GM12892 (cell line): ENCODE measurements at regions not wholly inside any gene's neighbourhood (a gene's known extent, or its start where the extent isn't known, plus 50 kb on each side); places are given as distances from the start of the nearest gene placed in this dataset.

Experiments used
- POLR2AphosphoS5 ChIP-seq: IDR thresholded peaks from 2 replicates; pipeline ENCODE4 v1.6.1; 2011; ENCODE audit warnings: low read depth, low read length, control low read depth
- TAF1 ChIP-seq: IDR thresholded peaks from 2 replicates; pipeline ENCODE4 v1.6.1; 2011; ENCODE audit warnings: low read depth, mild to moderate bottlenecking, control low read depth, low read length, borderline replicate concordance

DNA sequence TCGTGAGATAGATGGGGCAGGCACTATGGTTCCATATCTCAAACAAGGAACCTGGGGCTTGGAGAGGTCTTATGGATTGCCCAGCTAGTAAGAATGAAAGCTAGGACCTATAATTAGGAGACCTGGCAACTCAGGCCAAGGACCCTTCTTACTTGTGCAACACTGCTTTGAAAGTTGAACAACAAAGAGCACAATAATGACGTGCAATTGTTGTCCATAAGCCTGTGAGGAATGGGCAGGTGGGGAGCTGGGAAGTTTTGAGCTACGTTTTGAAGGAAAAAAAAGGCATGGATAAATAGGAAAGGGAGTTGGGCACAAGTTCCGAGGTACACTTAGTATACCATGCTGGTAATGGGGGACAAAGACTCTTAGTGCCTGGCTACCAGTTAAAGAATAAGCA is 104.3 kb downstream of the HS3ST3B1 start:
- TF ChIP-seq TAF1 (no peak), POLR2AphosphoS5 (no peak)
